ENCODE measurements at regions not wholly inside any gene's neighbourhood (a gene's known extent, or its start where the extent isn't known, plus 50 kb on each side); places are given as distances from the start of the nearest gene placed in this dataset.

GRCh38 chr16:16833165-16833564, 454.2 kb downstream of the NPIPA7 start:
- H3K79me1 ChIP-seq (ENCODE audit: low read depth, low read length) = no peaks in the 10 kb centered on the region
- H4K91ac ChIP-seq (replicated peaks; ENCODE audit: insufficient read length, low read length) = no peak overlapping the region
- no peak overlapping the region for H2BK15ac ChIP-seq (ENCODE audit: low read length)
- no peak overlapping the region for H3K14ac ChIP-seq (ENCODE audit: insufficient read length)
- WGBS, 2 experiments (ENCODE audit: extremely low coverage in 1 of 2, insufficient coverage in 1 of 2, insufficient read length in 1 of 2, insufficient replicate concordance in 2 of 2, low coverage in 1 of 2, low lambda C conversion rate in 2 of 2, missing lambda C conversion rate in 1 of 2) = 84% methylated on average over 3 of the region's 3 CpGs; no CpG with 5 or more reads in 1 of the 2 experiments
- peaks cover 0 to 8% (median 0%) of the 10 kb centered on the region in 4 experiments; a peak in 2 of 7 replicates for H3K4me1 ChIP-seq (replicated peaks in 1 of 4; ENCODE audit: control insufficient read depth in 3 of 4, insufficient read depth in 4 of 4, low read length in 3 of 4)
- H2BK12ac ChIP-seq (ENCODE audit: low read depth, low read length) = no peak overlapping the region
- H2BK5ac ChIP-seq (ENCODE audit: low read depth, low read length) = no peak overlapping the region
- H3K23ac ChIP-seq (ENCODE audit: insufficient read length) = no peak overlapping the region
- H2AK5ac ChIP-seq (ENCODE audit: low read depth, low read length) = no peak overlapping the region
- H3K27ac ChIP-seq (ENCODE audit: low read depth, low read length) = no peak overlapping the region
- H4K20me1 ChIP-seq (replicated peaks in 1 of 2; ENCODE audit: control insufficient read depth in 1 of 2, insufficient read depth in 2 of 2, low read length in 2 of 2) = no peaks in the 10 kb centered on the region
- no peak overlapping the region for H4K8ac ChIP-seq (ENCODE audit: extremely low read depth, insufficient read depth, low read length)
- H3K79me2 ChIP-seq (ENCODE audit: control insufficient read depth in 1 of 2, insufficient read depth in 2 of 2, low read length in 2 of 2) = no peaks in the 10 kb centered on the region
- H3K36me3 ChIP-seq (ENCODE audit: control insufficient read depth in 2 of 4, insufficient read depth in 4 of 4, low read length in 3 of 4) = no peaks in the 10 kb centered on the region
- ChIA-PET POLR2A (ENCODE audit: partially characterized antibody) (no interaction called here), CTCF (ENCODE audit: partially characterized antibody) (no interaction called here)
- H3K9ac ChIP-seq (replicated peaks in 1 of 4; ENCODE audit: extremely low read depth in 1 of 4, low read depth in 3 of 4, low read length in 3 of 4) = no peak overlapping the region
- H2BK120ac ChIP-seq (replicated peaks; ENCODE audit: low read depth, low read length) = no peak overlapping the region
- H3K4me2 ChIP-seq (ENCODE audit: insufficient read depth in 1 of 2, low read depth in 2 of 2, low read length in 2 of 2) = no peak overlapping the region
- no peak overlapping the region for H2AFZ ChIP-seq (ENCODE audit: low read length)
- DNase-seq (ENCODE audit: low read depth in 1 of 2, low spot score in 2 of 2) (no peak), FAIRE-seq (no peak)
- no peak overlapping the region for H3K4ac ChIP-seq (replicated peaks; ENCODE audit: insufficient read length, low read depth, low read length)
- H3K4me3 ChIP-seq (ENCODE audit: extremely low read depth in 1 of 4, insufficient read depth in 2 of 4, low read depth in 3 of 4, low read length in 4 of 4) = no peak overlapping the region
- H3K56ac ChIP-seq (replicated peaks; ENCODE audit: insufficient read length, low read depth, low read length) = no peak overlapping the region
- H3K23me2 ChIP-seq (ENCODE audit: low read depth, low read length) = no peaks in the 10 kb centered on the region
- H3K9me3 ChIP-seq (ENCODE audit: insufficient read depth in 2 of 2, low read depth in 1 of 2, low read length in 1 of 2) = no peaks in the 10 kb centered on the region
- H2BK20ac ChIP-seq (ENCODE audit: low read length) = no peak overlapping the region
- H4K5ac ChIP-seq (ENCODE audit: insufficient read length, low read depth, low read length) = no peak overlapping the region
- no peak for TF ChIP-seq POU5F1 (IDR thresholded peaks at IDR 0.05; ENCODE audit: low read depth, low read length)
- H3K18ac ChIP-seq (ENCODE audit: extremely low read depth, low read length) = no peak overlapping the region
- H3K27me3 ChIP-seq (replicated peaks in 1 of 4; ENCODE audit: control insufficient read depth in 3 of 4, extremely low read depth in 1 of 4, insufficient read depth in 3 of 4, low read length in 3 of 4) = no peaks in the 10 kb centered on the region

Measured in H1 (cell line).